ENCODE measurements at regions not wholly inside any gene's neighbourhood (a gene's known extent, or its start where the extent isn't known, plus 50 kb on each side); places are given as distances from the start of the nearest gene placed in this dataset.

DNA sequence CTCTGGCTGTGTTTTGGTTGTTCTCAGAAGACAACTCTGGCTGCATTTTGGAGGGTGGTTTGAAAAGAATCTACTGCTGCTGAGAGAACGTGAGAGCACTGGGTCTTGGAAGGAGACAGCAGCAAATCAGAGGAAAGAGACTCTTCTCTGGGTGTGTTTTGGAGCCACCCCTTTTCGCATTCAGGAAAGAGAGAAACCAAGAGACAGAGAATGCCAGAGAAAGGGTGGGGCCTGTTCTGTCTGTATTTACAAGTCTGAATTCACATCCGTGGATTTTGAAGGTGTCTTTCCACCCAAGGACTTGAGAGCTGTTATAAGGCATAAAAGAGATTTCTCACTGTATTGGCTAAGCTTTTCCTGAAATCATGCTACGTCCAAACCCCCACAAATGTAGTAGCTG is 187.2 kb downstream of the C1orf94 start:
- DNase-seq (ENCODE audit: low read depth in 2 of 2): no peak
- no peak for TF ChIP-seq CTCF (IDR thresholded peaks at IDR 0.05; ENCODE audit: low read depth, low read length)
- no peak overlapping the region for H3K4me3 ChIP-seq (replicated peaks in 1 of 2; ENCODE audit: low read depth in 2 of 2, low read length in 2 of 2)

GRCh38 chr1:34364376-34364775 is 187.7 kb downstream of the C1orf94 start:
- no peak for DNase-seq (ENCODE audit: low read depth in 2 of 2)
- no peak for TF ChIP-seq CTCF (IDR thresholded peaks at IDR 0.05; ENCODE audit: low read depth, low read length)

GRCh38 chr1:34365295-34365694 is 188.6 kb downstream of the C1orf94 start:
- DNase-seq (ENCODE audit: low read depth in 2 of 2): no peak
- H3K4me3 ChIP-seq (replicated peaks in 1 of 2; ENCODE audit: low read depth in 2 of 2, low read length in 2 of 2): no peak overlapping the region
- TF ChIP-seq CTCF (IDR thresholded peaks at IDR 0.05; ENCODE audit: low read depth, low read length): no peak

More at GRCh38 chr1:34364376-34364775, 187.7 kb downstream of the C1orf94 start:
- no peak overlapping the region for H3K4me3 ChIP-seq (replicated peaks in 1 of 2; ENCODE audit: low read depth in 2 of 2, low read length in 2 of 2)

GRCh38 chr1:34366875-34367624 is 190.3 kb downstream of the C1orf94 start:
- no peak for TF ChIP-seq CTCF (IDR thresholded peaks at IDR 0.05; ENCODE audit: low read depth, low read length)
- no peak for DNase-seq (ENCODE audit: low read depth in 2 of 2)
- no peak overlapping the region for H3K4me3 ChIP-seq (replicated peaks in 1 of 2; ENCODE audit: low read depth in 2 of 2, low read length in 2 of 2)

GRCh38 chr1:34367954-34368353 is 191.2 kb downstream of the C1orf94 start:
- no peak for TF ChIP-seq CTCF (IDR thresholded peaks at IDR 0.05; ENCODE audit: low read depth, low read length)
- no peak for DNase-seq (ENCODE audit: low read depth in 2 of 2)

GRCh38 chr1:34369701-34370455 is 193.2 kb downstream of the C1orf94 start:
- no peak overlapping the region for H3K4me3 ChIP-seq (replicated peaks in 1 of 2; ENCODE audit: low read depth in 2 of 2, low read length in 2 of 2)
- TF ChIP-seq CTCF (IDR thresholded peaks at IDR 0.05; ENCODE audit: low read depth, low read length): no peak
- no peak for DNase-seq (ENCODE audit: low read depth in 2 of 2)

More at GRCh38 chr1:34367954-34368353, 191.2 kb downstream of the C1orf94 start:
- H3K4me3 ChIP-seq (replicated peaks in 1 of 2; ENCODE audit: low read depth in 2 of 2, low read length in 2 of 2): no peak overlapping the region

Data from cardiac fibroblast (primary cell).